ENCODE measurements at regions not wholly inside any gene's neighbourhood (a gene's known extent, or its start where the extent isn't known, plus 50 kb on each side); places are given as distances from the start of the nearest gene placed in this dataset.

- no peak for TF ChIP-seq GABPA (IDR thresholded peaks at IDR 0.05 in 1 of 2, conservative IDR thresholded peaks at IDR 0.05 in 1 of 2)
Observed at GRCh38 chr5:164934561-164934960, 1429.1 kb downstream of the MAT2B start (continued).

GRCh38 chr5:164941132-164941531 is 1435.7 kb downstream of the MAT2B start:
- Histone ChIP-seq H3K36me3 (ENCODE audit: control insufficient read depth in 4 of 4, insufficient read depth in 3 of 4, low read depth in 1 of 4, low read length in 3 of 4) (no peaks in the 10 kb centered on the region), H3K4me3 (ENCODE audit: low read depth in 1 of 3, low read length in 3 of 3) (no peak overlapping the region), H3K27me3 (ENCODE audit: control insufficient read depth in 4 of 4, insufficient read depth in 4 of 4, low read length in 3 of 4) (no peaks in the 10 kb centered on the region), H3K9ac (ENCODE audit: low read depth in 1 of 2, low read length in 2 of 2) (no peak overlapping the region), H3K9me3 (ENCODE audit: control insufficient read depth in 4 of 4, low read length in 3 of 4) (no peaks in the 10 kb centered on the region), H3K4me1 (ENCODE audit: control insufficient read depth in 4 of 4, insufficient read depth in 4 of 4, low read length in 3 of 4) (no peaks in the 10 kb centered on the region), H3K27ac (ENCODE audit: low read depth in 1 of 2, low read length in 2 of 2) (no peak overlapping the region)
- TF ChIP-seq NR2F2 (IDR thresholded peaks at IDR 0.05) (no peak), YY1 (IDR thresholded peaks at IDR 0.05) (no peak), SP1 (IDR thresholded peaks at IDR 0.05) (no peak), ZBTB33 (IDR thresholded peaks at IDR 0.05) (no peak), GABPA (IDR thresholded peaks at IDR 0.05 in 1 of 2, conservative IDR thresholded peaks at IDR 0.05 in 1 of 2) (no peak), RXRA (IDR thresholded peaks at IDR 0.05) (no peak), HNF4A (conservative IDR thresholded peaks at IDR 0.05) (no peak), CTCF (IDR thresholded peaks at IDR 0.05; ENCODE audit: low read depth, low read length, missing input control) (no peak), ATF3 (IDR thresholded peaks at IDR 0.05) (no peak), REST (IDR thresholded peaks at IDR 0.05) (no peak), EGR1 (IDR thresholded peaks at IDR 0.05; ENCODE audit: low read depth in 2 of 2) (no peak), JUND (IDR thresholded peaks at IDR 0.05) (no peak), MAX (IDR thresholded peaks at IDR 0.05) (no peak), FOXA2 (IDR thresholded peaks at IDR 0.05) (no peak), HNF4G (IDR thresholded peaks at IDR 0.05) (no peak), RAD21 (IDR thresholded peaks at IDR 0.05) (no peak), TAF1 (conservative IDR thresholded peaks at IDR 0.05) (no peak), FOXA1 (IDR thresholded peaks at IDR 0.05) (no peak)
- WGBS = 47% methylated on average over 4 of the region's 4 CpGs
- no peak for DNase-seq (ENCODE audit: low spot score)

All from liver (tissue), 8 donors.